Stimulated activated naive CD4-positive, alpha-beta T cell treated with Interleukin-2 at 50 U/mL for 16 hours (primary cell): ENCODE measurements at regions not wholly inside any gene's neighbourhood (a gene's known extent, or its start where the extent isn't known, plus 50 kb on each side); places are given as distances from the start of the nearest gene placed in this dataset.

Experiments used
- DNase-seq: peaks from one replicate; lab custom pipeline; 2025; lab: John Stamatoyannopoulos, UW

DNA sequence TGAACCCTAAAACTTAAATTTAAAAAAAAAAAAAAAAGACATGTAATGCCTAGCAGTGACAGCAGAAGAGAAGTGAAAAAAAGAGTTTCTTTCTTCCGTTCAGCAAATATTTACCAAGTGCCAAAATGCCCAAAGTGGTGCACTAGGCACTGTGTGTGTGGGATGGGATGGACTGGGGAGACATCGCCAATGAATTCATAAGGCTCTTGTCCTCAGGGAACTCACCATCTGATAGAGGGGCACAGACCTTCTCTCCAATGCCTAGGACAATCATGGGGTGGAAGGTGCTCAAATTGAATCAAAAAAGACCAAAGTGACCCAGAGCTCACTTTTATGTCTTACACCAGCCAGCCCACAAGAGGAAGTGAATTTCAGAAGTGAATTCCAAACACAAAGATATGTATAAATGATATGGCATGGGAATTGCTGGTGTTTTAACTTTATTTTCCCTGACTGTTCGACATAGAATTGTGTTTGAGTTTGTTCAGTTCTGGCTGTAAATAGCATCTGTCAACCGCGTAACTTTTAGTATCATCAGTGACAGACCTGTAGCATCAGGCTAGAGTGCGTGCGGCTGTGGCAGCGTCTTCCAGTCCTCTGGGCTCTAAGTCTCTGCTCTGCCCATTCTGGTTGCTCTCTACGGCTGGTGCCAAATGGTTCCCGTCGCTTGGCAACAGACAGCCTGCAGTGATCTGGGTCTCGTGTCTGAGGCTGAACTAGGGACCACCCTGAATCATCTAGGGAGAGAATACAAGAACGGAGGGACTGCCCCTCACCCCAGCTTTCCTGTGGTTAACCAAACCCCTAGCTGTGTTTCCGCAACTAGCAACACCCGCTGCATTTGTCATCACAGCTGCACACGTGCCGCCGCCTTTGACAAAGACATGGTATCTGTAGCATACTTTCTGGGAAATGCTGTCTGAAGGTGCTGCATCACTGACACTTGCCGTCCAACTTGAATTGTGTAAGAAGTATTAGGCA lies 154.0 kb upstream of the THBS1 start:
- peak; percentile 74 for DNase-seq

DNA sequence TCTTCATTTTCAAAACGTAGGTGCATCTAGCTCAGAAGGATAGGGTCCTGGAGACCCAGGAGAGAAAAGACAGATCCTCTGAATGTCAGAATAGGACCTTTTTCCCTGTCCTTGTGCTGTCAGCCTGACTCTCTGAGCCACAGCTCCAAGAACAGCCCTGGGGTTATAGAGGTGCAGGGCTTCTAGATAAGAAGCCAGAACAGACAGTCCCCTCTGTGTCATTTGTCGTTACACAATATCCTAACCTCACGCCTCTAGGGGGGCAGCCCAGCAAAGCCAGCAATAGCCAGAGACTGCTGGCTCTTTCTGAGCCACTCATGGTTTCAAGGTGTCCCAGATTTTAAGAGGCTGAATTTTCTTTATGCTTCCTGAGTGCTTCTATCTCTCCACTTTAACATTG lies 153.2 kb upstream of the THBS1 start:
- no peak for DNase-seq

GRCh38 chr15:39429898-39430357 lies 151.0 kb upstream of the THBS1 start:
- DNase-seq = no peak

DNA sequence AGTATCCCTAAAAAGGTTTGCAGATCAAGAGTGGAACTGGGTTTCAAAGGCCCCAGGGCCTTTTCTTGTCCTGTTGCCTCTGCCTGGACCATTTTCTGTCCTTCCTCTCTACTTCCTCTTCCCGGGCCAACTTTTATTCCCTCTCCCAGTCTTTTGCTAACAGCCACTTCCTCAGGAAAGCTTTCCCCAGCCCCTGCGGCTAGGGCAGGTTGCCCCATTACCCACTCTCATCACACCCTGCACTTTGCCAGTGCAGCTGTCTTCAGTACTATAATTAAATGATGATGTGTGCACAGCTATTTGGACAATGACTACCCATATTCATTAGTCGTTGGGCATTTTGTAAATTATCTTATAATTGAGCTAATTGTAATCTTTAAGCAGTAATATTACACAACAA lies 150.5 kb upstream of the THBS1 start:
- DNase-seq = no peak

- DNase-seq = no peak
Measured at GRCh38 chr15:39431376-39431775, 149.5 kb upstream of the THBS1 start.

DNA sequence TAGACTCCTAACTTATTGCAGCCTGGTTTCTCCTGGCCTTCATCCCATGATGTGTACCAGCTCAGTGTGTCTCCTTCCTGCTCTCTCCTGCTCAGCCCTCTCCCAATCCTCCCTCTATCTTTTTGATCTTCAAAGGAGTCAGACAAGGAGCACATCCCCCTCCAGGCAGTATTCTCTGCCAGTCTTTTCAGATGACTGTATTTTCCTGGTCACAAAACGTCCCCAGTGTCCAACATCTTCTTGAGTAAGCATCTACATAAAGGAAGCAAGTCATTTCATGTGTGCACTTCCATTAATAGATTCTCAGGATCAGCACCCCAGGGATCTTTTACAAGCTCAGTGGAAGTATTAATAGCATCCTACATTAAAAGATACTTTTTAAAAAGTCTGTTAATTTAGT lies 148.9 kb upstream of the THBS1 start:
- DNase-seq = no peak

DNA sequence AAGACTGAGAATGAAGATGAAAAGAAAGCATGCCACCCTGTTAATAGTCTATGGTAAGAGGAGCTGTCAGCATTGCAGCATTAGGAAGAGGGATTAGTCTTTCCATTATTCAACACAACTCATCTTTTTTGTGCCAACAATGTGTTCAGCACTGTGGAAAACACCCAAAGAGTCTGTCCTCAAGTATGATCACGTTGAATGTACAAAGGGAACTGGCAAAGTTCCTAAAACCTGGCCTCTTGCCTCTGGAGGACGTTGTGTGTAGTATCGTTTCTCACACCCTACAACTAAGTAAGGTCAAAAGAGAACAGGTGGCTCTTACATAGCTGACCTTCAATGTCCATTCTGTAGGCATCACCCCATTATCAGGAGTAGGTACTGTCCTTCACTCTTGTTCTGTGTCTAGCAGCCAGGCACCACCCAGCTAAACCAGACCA lies 147.9 kb upstream of the THBS1 start:
- no peak for DNase-seq

DNA sequence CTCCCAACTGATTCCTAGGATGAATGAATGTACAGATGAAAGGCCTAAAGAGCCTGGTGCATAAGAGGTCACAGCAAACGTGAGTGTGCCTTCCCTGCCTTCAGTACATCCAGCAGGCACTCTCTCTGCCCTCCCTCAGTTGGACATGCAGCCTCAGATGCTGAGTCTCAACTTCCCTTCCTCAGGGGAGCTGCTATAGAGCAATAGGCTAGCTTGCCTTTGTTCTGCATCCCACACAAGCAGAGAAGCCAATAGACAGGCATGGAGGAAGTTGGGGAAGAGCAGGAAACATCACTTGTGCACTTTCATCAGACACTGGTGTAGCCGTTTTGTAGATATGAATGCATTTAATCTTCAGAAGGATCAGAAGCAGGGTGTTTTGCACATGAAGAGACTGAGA lies 147.5 kb upstream of the THBS1 start:
- no peak for DNase-seq

DNA sequence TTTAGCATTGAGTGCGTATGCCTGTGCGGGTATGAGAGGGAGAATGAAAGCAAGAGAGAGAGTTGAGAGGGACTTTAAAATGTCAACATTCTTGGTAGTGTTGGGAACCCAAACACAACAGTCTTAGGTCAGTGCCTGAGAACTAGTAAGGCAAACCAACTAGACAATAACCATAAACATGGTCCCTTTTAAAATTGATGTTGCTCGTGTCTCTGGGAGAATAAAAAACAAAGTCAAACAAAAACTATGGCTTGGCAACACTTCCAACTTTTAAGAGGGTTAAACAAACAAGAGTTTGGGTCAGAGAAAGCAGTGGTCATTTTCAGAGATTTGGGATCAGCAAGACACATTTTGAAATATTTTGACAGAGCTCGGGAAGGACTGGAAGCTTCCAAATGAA lies 146.7 kb upstream of the THBS1 start:
- DNase-seq = no peak

DNA sequence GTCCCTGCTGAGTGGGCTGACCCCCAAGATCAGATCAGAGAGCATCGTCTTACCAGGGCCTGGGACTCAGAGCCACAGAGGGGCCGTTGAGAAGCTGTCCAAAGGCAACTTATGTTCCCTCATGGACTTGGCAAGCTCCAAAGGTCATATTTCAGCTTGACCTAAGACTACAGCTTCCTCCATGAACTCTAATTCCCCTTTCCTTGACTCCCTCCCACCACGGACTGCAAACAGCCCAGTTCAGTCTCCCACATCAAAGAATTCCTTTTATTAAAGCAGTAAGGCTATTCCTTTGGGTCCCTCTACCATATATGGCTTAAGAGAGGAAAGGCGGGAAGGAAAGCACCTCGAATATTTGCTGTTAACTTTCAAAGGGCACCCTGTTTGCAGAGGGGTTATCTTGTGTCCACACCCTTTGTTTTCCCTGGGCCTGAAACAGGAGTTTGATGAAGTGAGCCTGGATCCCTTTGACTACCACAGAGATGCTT lies 146.1 kb upstream of the THBS1 start:
- DNase-seq = no peak

DNA sequence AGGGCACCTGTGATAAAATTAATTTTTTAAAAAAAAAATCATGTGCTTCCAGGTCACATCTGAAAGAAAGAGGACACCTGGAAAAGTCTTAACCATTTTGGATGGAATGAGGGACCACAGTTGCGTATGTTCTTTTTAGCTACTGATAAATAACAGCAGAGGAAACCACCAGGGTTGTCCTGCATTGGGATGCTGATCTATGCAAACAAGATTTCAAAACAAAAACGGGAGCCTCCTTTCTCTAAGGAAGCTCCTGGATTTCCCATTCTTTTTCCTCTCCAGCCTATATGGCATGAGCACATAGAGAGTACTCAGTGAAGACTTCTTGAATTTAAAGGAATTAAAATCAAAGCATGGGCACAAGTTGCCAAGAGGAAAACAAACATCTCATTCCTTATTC lies 145.6 kb upstream of the THBS1 start:
- no peak for DNase-seq

DNA sequence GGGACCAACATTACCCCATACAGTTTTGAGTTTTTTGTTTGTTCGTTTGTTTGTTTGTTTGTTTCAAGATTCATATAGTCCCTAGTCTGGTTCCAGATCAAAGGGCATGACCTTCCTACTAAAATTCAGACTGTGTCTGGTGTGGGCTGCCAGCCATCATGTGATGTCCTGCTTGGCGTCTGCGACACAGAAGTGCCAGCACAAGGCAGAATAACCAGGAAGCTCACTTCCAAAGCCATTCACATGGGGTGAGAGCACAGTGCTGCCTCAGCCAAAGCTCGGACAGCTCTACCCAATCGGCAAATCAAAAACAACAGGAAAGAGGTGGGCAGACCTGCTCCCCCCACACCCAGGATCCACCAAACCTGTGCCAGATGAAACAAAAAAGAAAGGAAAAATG lies 142.6 kb upstream of the THBS1 start:
- DNase-seq = no peak

GRCh38 chr15:39438799-39439592 lies 141.9 kb upstream of the THBS1 start:
- DNase-seq = no peak

DNA sequence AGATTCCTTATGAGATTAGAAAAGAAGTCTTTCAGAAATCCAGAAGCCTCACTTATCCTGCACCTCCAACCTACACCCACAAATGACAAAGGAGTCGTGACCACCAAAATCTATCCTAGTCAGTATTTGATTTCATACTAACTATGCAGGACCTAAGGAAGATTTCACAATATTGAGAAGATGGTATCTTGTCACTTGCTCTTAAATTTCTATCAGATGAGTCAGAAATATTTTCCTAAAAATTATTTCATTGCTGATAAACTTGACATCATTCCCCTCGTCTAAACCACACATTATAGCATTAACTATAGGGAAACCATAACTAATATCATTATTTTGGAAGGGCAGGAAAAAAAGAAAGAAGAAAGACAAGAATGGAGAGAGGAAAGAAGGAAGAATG lies 138.0 kb upstream of the THBS1 start:
- DNase-seq = no peak

DNA sequence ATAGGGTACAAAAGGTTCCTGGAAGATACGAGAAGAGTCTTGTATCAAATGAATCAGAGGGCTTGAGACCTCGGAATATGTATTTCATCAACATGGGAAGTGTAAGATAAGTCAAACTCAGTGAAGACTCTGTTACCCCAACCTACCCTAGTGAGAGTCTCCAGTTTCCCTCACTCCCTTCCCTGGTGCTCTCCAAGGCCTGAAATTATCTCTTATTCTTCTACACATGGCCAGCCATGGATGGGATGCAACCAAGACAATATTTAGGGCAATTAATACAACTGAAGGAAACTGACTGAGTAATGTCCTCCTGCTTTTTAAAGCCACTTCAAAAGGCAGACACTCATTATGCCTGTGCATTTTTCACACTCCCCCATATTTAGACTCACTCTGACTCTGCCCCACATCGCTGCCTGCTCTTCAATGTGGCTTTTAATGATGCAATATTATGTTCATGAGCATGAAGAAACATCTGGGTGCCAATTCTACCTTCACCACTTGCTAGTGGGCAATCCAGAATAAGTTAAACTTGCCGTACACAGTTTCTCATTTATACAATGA lies 137.1 kb upstream of the THBS1 start:
- no peak for DNase-seq

DNA sequence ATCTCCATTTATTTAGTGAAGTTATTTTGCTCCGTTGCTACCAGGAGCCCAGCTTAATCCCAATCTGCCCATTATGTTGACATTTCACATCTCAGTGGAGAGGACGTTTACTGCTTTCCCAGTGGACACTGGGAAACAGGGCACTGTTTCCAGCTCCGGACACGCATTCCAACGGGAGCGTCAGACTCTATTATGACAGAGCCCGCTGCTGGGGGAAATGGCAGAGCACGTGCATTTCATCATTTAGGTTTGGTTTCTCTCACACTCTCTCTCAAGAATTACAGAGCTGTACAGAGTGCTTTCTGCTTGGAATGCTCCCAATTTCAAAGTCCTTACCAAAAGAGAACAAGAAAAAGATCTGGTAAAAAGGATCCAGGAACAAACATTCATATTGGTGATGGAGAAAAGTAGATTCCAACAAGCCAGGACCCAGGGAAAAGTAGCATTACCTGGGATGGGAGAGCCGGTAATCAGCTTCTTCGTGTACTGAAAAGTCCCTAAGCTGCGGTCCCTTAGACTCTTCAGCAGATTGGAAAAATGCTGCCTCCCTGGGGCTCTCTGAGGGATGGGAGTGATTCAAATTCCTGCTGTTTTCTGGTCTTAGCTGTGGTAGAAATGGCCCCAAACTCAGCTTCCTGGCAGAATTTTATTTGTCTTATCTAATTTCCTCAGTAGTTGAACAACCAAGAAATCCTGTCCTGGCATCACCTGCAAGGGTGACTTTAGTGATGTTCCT lies 136.0 kb upstream of the THBS1 start:
- DNase-seq = no peak

GRCh38 chr15:39445931-39446330 lies 134.9 kb upstream of the THBS1 start:
- no peak for DNase-seq

GRCh38 chr15:39447346-39447745 lies 133.5 kb upstream of the THBS1 start:
- DNase-seq = no peak

- no peak for DNase-seq
Measured at GRCh38 chr15:39447881-39448280, 133.0 kb upstream of the THBS1 start.

GRCh38 chr15:39448409-39448808 lies 132.5 kb upstream of the THBS1 start:
- DNase-seq = no peak

DNA sequence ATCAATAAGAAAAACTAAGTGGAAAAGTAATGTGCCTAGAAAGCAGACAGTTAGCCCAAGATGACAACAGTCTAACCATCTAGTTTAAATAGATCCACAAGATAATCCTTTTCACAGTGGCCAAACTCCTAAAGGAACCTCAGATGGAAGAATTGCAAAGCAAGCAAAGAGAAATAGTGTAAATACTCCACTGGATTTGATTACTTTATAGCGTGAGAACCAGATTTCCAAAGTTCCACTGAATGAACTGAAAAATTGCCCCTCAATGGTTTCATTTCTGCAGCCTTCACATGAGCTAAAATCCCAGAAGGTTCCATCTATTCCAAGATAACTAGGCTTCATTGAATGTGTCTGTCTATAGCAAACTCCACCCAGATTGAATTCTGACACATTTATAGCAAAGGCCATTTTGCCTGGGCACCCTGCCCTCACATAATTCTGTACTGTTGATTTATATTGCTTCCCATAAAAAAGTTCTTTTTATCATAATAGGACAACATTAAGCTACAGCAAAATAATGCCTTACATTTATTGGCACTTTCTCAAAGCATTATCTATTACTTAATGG lies 129.7 kb upstream of the THBS1 start:
- DNase-seq = no peak
